B cell (primary cell): ENCODE measurements at regions not wholly inside any gene's neighbourhood (a gene's known extent, or its start where the extent isn't known, plus 50 kb on each side); places are given as distances from the start of the nearest gene placed in this dataset.

Experiments
- ATAC-seq: fragments of 200-7000 bp; cut with Tn5 transposase; one replicate; pipeline ENCODE4 v1.10.0; 2021; ENCODE audit warnings: low read depth, mild to moderate bottlenecking, moderate number of reproducible peaks, moderate library complexity
- CTCF ChIA-PET: fragments of 350-600 bp; sonication (Branson Sonifier 250); formaldehyde crosslinking; loops from one replicate; lab custom pipeline; 2021; ENCODE audit warnings: antibody characterized with exemption, inconsistent platforms; lab: Charles Lee
- POLR2A ChIA-PET: fragments of 350-600 bp; sonication (Branson Sonifier 250); formaldehyde crosslinking; loops from one replicate; lab custom pipeline; 2021; ENCODE audit warnings: antibody characterized with exemption; lab: Charles Lee
- DNase-seq: peaks from one replicate; pipeline ENCODE4 v3.0.0; 2013
- H2AFZ ChIP-seq: 2 replicates; pipeline ENCODE4 v1.6.1; 2012; ENCODE audit warnings: mild to moderate bottlenecking, low read depth, low read length; ENCODE audit not compliant: insufficient read depth, poor library complexity, severe bottlenecking
- H3K27ac ChIP-seq, 2 donors: 1 replicate in 1 of 2; 2 replicates in 1 of 2; pipeline ENCODE4 v1.5.1; 2012 to 2013; ENCODE audit warnings: low read length in 2 of 2, mild to moderate bottlenecking in 2 of 2, moderate library complexity in 1 of 2
- H3K27me3 ChIP-seq, 4 experiments: fragments of 200-600 bp in 1 of 4; sonication (generic) in 1 of 4; replicated peaks in 1 of 4; 1 replicate in 2 of 4; 2 replicates in 2 of 4; pipeline versions ENCODE4 v1.6.1 to v1.7.0; 2013 to 2016; ENCODE audit warnings: low read length in 3 of 4, mild to moderate bottlenecking in 2 of 4, mixed read lengths in 1 of 4, moderate library complexity in 1 of 4; ENCODE audit not compliant: insufficient read depth in 4 of 4, control insufficient read depth in 3 of 4; ENCODE audit errors: control extremely low read depth in 1 of 4
- H3K36me3 ChIP-seq, 2 experiments: replicated peaks in 1 of 2; 1 replicate in 1 of 2; 2 replicates in 1 of 2; pipeline versions ENCODE4 v1.6.1 to v1.7.1; 2013; ENCODE audit warnings: low read length in 1 of 2; ENCODE audit not compliant: insufficient read depth in 2 of 2, control insufficient read depth in 1 of 2; ENCODE audit errors: control extremely low read depth in 1 of 2, extremely low read depth in 1 of 2
- H3K4me1 ChIP-seq, 2 donors: fragments of 200-600 bp in 1 of 2; sonication (generic) in 1 of 2; 1 replicate in 1 of 2; 2 replicates in 1 of 2; pipeline versions ENCODE4 v1.5.1 to v1.6.1; 2013 to 2017; ENCODE audit warnings: low read length in 2 of 2; ENCODE audit not compliant: control insufficient read depth in 2 of 2, insufficient read depth in 2 of 2
- H3K4me2 ChIP-seq: replicated peaks from 2 replicates; pipeline ENCODE3; 2012; ENCODE audit warnings: mild to moderate bottlenecking, low read depth, low read length; ENCODE audit not compliant: poor library complexity, severe bottlenecking
- H3K4me3 ChIP-seq, 5 experiments: fragments of 200-600 bp in 1 of 5; sonication (generic) in 1 of 5; 1 replicate in 3 of 5; 2 replicates in 2 of 5; pipeline versions ENCODE4 v1.5.1 to v1.7.0; 2011 to 2016; ENCODE audit warnings: low read length in 4 of 5, mild to moderate bottlenecking in 4 of 5, low read depth in 2 of 5, control low read depth in 1 of 5, moderate library complexity in 1 of 5; ENCODE audit not compliant: insufficient read depth in 1 of 5; ENCODE audit errors: control extremely low read depth in 1 of 5, extremely low read depth in 1 of 5
- H3K79me2 ChIP-seq: fragments of 200-600 bp; sonication (generic); one replicate; pipeline ENCODE4 v1.6.0; 2016; ENCODE audit warnings: low read length; ENCODE audit not compliant: control insufficient read depth, insufficient read depth
- H3K9ac ChIP-seq: fragments of 200-600 bp; sonication (generic); 2 replicates; pipeline ENCODE4 v1.6.1; 2017; ENCODE audit warnings: mild to moderate bottlenecking, low read length, moderate library complexity
- H3K9me3 ChIP-seq, 3 donors: one replicate each; pipeline versions ENCODE4 v1.6.1 to v1.7.1; 2013; ENCODE audit warnings: low read length in 2 of 3; ENCODE audit not compliant: control insufficient read depth in 2 of 3, insufficient read depth in 1 of 3; ENCODE audit errors: control extremely low read depth in 1 of 3
- H4K20me1 ChIP-seq: 2 replicates; pipeline ENCODE4 v1.6.0; 2012; ENCODE audit warnings: mild to moderate bottlenecking, low read length; ENCODE audit not compliant: insufficient read depth, control insufficient read depth, poor library complexity, severe bottlenecking
- H3K27ac Mint-ChIP-seq: one replicate; pipeline ENCODE4 v1.8.0; 2021; ENCODE audit warnings: mixed read lengths
- H3K27me3 Mint-ChIP-seq: one replicate; pipeline ENCODE4 v1.8.0; 2021; ENCODE audit warnings: mixed read lengths
- H3K4me1 Mint-ChIP-seq: one replicate; pipeline ENCODE4 v1.8.0; 2021; ENCODE audit warnings: mixed read lengths
- H3K4me3 Mint-ChIP-seq: one replicate; pipeline ENCODE4 v1.8.0; 2021; ENCODE audit warnings: mixed read lengths
- H3K9me3 Mint-ChIP-seq: one replicate; pipeline ENCODE4 v1.8.0; 2022; ENCODE audit warnings: mixed read lengths; ENCODE audit not compliant: insufficient read depth
- CTCF ChIP-seq: fragments of 200-600 bp; IDR thresholded peaks from one replicate; pipeline ENCODE4 v1.8.0; 2022; ENCODE audit warnings: antibody characterized with exemption, mild to moderate bottlenecking
- EZH2 ChIP-seq: IDR thresholded peaks from 2 replicates; pipeline ENCODE4 v1.6.1; 2012; ENCODE audit warnings: borderline replicate concordance, low read depth, mild to moderate bottlenecking, moderate library complexity, low read length; ENCODE audit not compliant: insufficient read depth, poor library complexity, severe bottlenecking
- WGBS: methylation state at CpG from one replicate; pipeline ENCODE4 v1.1.5; 2013; ENCODE audit warnings: missing lambda C conversion rate; ENCODE audit not compliant: insufficient coverage; 5-methylcytosine and 5-hydroxymethylcytosine counted together
- intact Hi-C: fragments of 100-400 bp; cut with micrococcal nuclease; formaldehyde crosslinking; loops from one replicate; pipeline ENCODE4 v1.10.0; 2022

- intact Hi-C loops, result no loop called here
- CTCF ChIA-PET, result no interaction called here
- Histone ChIP-seq H3K9ac (no peak overlapping the region), H3K4me3 (no peak overlapping the region), H3K4me2 (no peak overlapping the region), H3K4me1 (no peaks in the 10 kb centered on the region), H3K36me3 (no peaks in the 10 kb centered on the region), H3K9me3 (no peaks in the 10 kb centered on the region), H2AFZ (no peak overlapping the region), H4K20me1 (no peaks in the 10 kb centered on the region), H3K27ac (no peak overlapping the region), H3K27me3 (no peaks in the 10 kb centered on the region), H3K79me2 (no peaks in the 10 kb centered on the region)
- no peak overlapping the region for H3K27ac Mint-ChIP-seq
- POLR2A ChIA-PET, result no interaction called here
- H3K9me3 Mint-ChIP-seq, result no peaks in the 10 kb centered on the region
- TF ChIP-seq CTCF (no peak), EZH2 (no peak)
- ATAC-seq (no peak), DNase-seq (no peak)
- no peaks in the 10 kb centered on the region for H3K27me3 Mint-ChIP-seq
- H3K4me1 Mint-ChIP-seq, result no peaks in the 10 kb centered on the region
- no peak overlapping the region for H3K4me3 Mint-ChIP-seq
- 95% methylated on average over 9 of the region's 14 CpGs for WGBS
Observed at GRCh38 chr11:15300341-15300740, 185.6 kb downstream of the INSC start.

- Mint-ChIP-seq H3K4me1 (no peaks in the 10 kb centered on the region), H3K27ac (no peak overlapping the region), H3K4me3 (no peak overlapping the region), H3K9me3 (peaks cover 3% of the 10 kb centered on the region), H3K27me3 (peaks cover 19% of the 10 kb centered on the region)
- no peak overlapping the region for H3K4me3 ChIP-seq
- no peak overlapping the region for H3K27ac ChIP-seq
- no peaks in the 10 kb centered on the region for H4K20me1 ChIP-seq
- TF ChIP-seq CTCF (no peak), EZH2 (no peak)
- no peak overlapping the region for H3K9ac ChIP-seq
- no peaks in the 10 kb centered on the region for H3K27me3 ChIP-seq
- ChIA-PET POLR2A (no interaction called here), CTCF (no interaction called here)
- WGBS, result 5% methylated on average over 4 of the region's 4 CpGs
- no peak overlapping the region for H2AFZ ChIP-seq
- no peaks in the 10 kb centered on the region for H3K4me1 ChIP-seq
- H3K36me3 ChIP-seq, result no peaks in the 10 kb centered on the region
- H3K4me2 ChIP-seq, result no peak overlapping the region
- intact Hi-C loops, result no loop called here
- DNase-seq (no peak), ATAC-seq (no peak)
- no peaks in the 10 kb centered on the region for H3K9me3 ChIP-seq
- H3K79me2 ChIP-seq, result no peaks in the 10 kb centered on the region
Observed at GRCh38 chr11:15307619-15308024, 192.9 kb downstream of the INSC start.
